GM10266 (cell line): ENCODE measurements at regions not wholly inside any gene's neighbourhood (a gene's known extent, or its start where the extent isn't known, plus 50 kb on each side); places are given as distances from the start of the nearest gene placed in this dataset.

Experiments
- DNase-seq: peaks from one replicate; pipeline ENCODE4 v3.0.0; 2012; ENCODE audit errors: extremely low spot score
- CTCF ChIP-seq: IDR thresholded peaks from 2 replicates; pipeline ENCODE4 v1.5.1; 2012; ENCODE audit warnings: mild to moderate bottlenecking, low read depth; ENCODE audit not compliant: control insufficient read depth, insufficient read depth; ENCODE audit errors: missing control alignments

DNA sequence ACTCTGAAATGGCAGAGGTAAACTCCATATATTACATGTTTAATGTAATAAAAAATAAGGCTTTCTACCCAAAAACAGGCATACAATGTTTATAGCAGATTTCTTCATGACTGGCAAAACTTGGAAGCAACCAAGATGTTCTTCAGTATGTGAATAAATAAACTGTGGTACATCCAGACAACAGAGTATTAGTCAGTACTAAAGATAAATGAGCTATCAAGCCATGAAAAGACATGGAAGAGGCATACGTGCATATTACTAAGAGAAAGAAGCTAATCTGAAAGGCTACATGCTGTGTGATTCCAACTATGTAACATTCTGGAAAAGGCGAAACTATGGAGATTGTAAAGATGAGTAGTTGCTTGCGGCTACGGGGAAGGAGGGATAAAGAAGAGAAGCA is 97.4 kb downstream of the OSR1 start:
- DNase-seq: no peak
- no peak for TF ChIP-seq CTCF

GRCh38 chr2:19256121-19256601 is 102.3 kb downstream of the OSR1 start:
- DNase-seq: no peak
- no peak for TF ChIP-seq CTCF

DNA sequence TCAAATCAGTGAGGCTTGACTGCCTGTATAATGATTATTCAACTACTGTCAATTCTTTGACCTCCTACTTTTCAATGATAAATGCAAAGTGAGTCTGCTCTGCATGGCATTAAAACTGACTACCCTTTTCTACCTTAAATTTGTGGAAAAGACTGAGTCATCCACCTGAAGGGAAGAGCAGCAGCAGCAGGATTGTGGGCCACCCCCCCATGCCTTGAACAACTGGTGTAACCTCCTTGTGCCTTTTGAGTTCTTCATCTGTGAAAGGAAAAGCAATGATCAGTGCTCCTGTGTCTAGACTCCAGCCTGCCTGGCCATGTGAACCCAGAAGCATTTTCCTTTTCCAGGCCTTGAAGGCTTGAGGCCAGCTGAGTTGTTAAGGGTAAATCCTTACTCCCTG is 102.9 kb downstream of the OSR1 start:
- TF ChIP-seq CTCF: no peak
- DNase-seq: no peak

DNA sequence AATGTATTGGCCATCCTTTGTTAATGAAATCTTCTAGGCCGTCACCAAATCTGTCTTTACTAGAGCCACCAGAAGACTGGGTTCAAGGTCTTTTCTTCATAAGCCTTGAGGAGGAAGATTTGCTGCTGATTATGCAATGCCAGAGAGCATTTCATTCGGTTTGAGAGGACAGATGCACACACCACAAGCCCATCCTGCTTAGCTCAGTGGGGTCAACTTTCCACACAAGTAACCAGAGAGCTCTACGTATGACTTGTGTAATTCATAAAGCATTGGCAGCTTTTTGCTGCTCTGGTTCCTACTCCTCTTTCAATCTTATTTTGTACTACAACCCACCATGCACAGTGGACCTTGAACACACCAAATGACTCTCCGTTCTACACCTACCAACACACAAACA is 106.9 kb downstream of the OSR1 start:
- DNase-seq: no peak
- no peak for TF ChIP-seq CTCF

DNA sequence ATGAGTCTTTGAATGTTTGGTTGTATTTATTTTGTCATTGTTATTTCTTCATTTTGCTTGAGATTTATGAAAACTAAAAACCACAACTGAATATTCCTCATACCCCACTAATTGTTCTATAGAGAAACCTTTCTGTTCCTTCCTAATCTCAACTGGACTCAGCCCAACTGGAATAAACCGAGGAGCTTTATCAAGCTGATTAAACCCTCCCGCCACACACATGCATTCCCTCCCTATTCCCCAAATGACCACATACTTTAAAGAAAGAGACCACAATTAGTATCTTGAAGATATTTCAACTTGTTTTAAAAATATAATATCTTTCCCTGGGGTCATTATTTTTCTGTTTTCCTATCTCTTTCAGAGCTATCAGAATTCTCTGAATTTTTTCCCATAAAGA is 107.5 kb downstream of the OSR1 start:
- DNase-seq: no peak
- no peak for TF ChIP-seq CTCF

- no peak for DNase-seq
- TF ChIP-seq CTCF: no peak
Observed at GRCh38 chr2:19247186-19247585, 111.2 kb downstream of the OSR1 start.

GRCh38 chr2:19246496-19246895 is 111.9 kb downstream of the OSR1 start:
- TF ChIP-seq CTCF: no peak
- DNase-seq: no peak
